Hematopoietic multipotent progenitor cell treated with erythropoietin and hydrocortisone succinate and interleukin-3 and kit ligand, for 6 days (in vitro differentiated cells): ENCODE measurements at regions not wholly inside any gene's neighbourhood (a gene's known extent, or its start where the extent isn't known, plus 50 kb on each side); places are given as distances from the start of the nearest gene placed in this dataset.
A peak's percentile ranks its signal among the peaks of the same experiment; 100 is the strongest.

ENCODE experiments used
- DNase-seq: peaks from one replicate; pipeline ENCODE4 v3.0.0-alpha.2; 2015

- DNase-seq = no peak
Observed at GRCh38 chr2:104786204-104786603, 67.7 kb upstream of the POU3F3 start.

- peak; percentile 3 for DNase-seq
Observed at GRCh38 chr2:104786821-104787220, 67.1 kb upstream of the POU3F3 start.

- DNase-seq = no peak
Observed at GRCh38 chr2:104787298-104788065, 66.4 kb upstream of the POU3F3 start.

GRCh38 chr2:104788742-104789455 is 65.0 kb upstream of the POU3F3 start:
- no peak for DNase-seq

- no peak for DNase-seq
Observed at GRCh38 chr2:104790100-104790811, 63.7 kb upstream of the POU3F3 start.

- DNase-seq = no peak
Observed at GRCh38 chr2:104790901-104791495, 62.9 kb upstream of the POU3F3 start.

GRCh38 chr2:104793966-104794365 is 59.9 kb upstream of the POU3F3 start:
- DNase-seq = no peak

- no peak for DNase-seq
Observed at GRCh38 chr2:104794441-104794840, 59.5 kb upstream of the POU3F3 start.
